Neuronal stem cell (in vitro differentiated cells): ENCODE measurements at regions not wholly inside any gene's neighbourhood (a gene's known extent, or its start where the extent isn't known, plus 50 kb on each side); places are given as distances from the start of the nearest gene placed in this dataset.

Experiments used
- DNase-seq: peaks from one replicate; pipeline ENCODE4 v3.0.0-alpha.2; 2013; ENCODE audit warnings: low spot score
- H2AFZ ChIP-seq: one replicate; pipeline ENCODE4 v1.6.1; 2013; ENCODE audit warnings: mild to moderate bottlenecking, low read length, inconsistent platforms
- H2AK5ac ChIP-seq: 2 replicates; pipeline ENCODE4 v1.6.1; 2013; ENCODE audit warnings: low read depth, mild to moderate bottlenecking, inconsistent platforms, low read length, moderate library complexity, mixed read lengths
- H2BK120ac ChIP-seq: 2 replicates; pipeline ENCODE4 v1.6.1; 2013; ENCODE audit warnings: low read depth, mild to moderate bottlenecking, inconsistent platforms, low read length, moderate library complexity, mixed read lengths
- H2BK12ac ChIP-seq: one replicate; pipeline ENCODE4 v1.6.1; 2013; ENCODE audit warnings: low read length, inconsistent platforms
- H2BK15ac ChIP-seq: 2 replicates; pipeline ENCODE4 v1.6.1; 2013; ENCODE audit warnings: mild to moderate bottlenecking, low read length, inconsistent platforms, mixed read lengths
- H2BK5ac ChIP-seq: one replicate; pipeline ENCODE4 v1.6.1; 2013; ENCODE audit warnings: inconsistent platforms, mild to moderate bottlenecking, low read length, moderate library complexity
- H3K14ac ChIP-seq: one replicate; pipeline ENCODE4 v1.6.1; 2013; ENCODE audit warnings: low read length, inconsistent platforms
- H3K18ac ChIP-seq: 2 replicates; pipeline ENCODE4 v1.6.1; 2013; ENCODE audit warnings: low read length, inconsistent platforms
- H3K23ac ChIP-seq: 2 replicates; pipeline ENCODE4 v1.6.1; 2013; ENCODE audit warnings: low read depth, mild to moderate bottlenecking, mixed read lengths, low read length, inconsistent platforms; ENCODE audit not compliant: poor library complexity
- H3K27ac ChIP-seq: replicated peaks from 3 replicates; pipeline ENCODE4 v1.5.1; 2013; ENCODE audit warnings: low read length, inconsistent platforms
- H3K27me3 ChIP-seq, 3 experiments: 2 replicates each; pipeline ENCODE4 v1.6.1; 2013; ENCODE audit warnings: low read length in 3 of 3, mild to moderate bottlenecking in 2 of 3, inconsistent platforms in 1 of 3, low read depth in 1 of 3, mixed read lengths in 1 of 3, moderate library complexity in 1 of 3; ENCODE audit not compliant: control insufficient read depth in 3 of 3, insufficient read depth in 3 of 3
- H3K36me3 ChIP-seq, 2 donors: replicated peaks in 1 of 2; 2 replicates each; pipeline ENCODE4 v1.6.1; 2013; ENCODE audit warnings: low read length in 2 of 2; ENCODE audit not compliant: control insufficient read depth in 2 of 2, insufficient read depth in 2 of 2
- H3K4ac ChIP-seq: 2 replicates; pipeline ENCODE4 v1.6.1; 2013; ENCODE audit warnings: inconsistent platforms, mild to moderate bottlenecking, low read length, moderate library complexity
- H3K4me1 ChIP-seq, 2 donors: 1 replicate in 1 of 2; 2 replicates in 1 of 2; pipeline ENCODE4 v1.6.1; 2013; ENCODE audit warnings: low read length in 2 of 2, low read depth in 1 of 2; ENCODE audit not compliant: control insufficient read depth in 2 of 2, insufficient read depth in 1 of 2
- H3K4me2 ChIP-seq: one replicate; pipeline ENCODE4 v1.6.1; 2013; ENCODE audit warnings: mild to moderate bottlenecking, low read length, inconsistent platforms; ENCODE audit not compliant: insufficient read depth, poor library complexity, severe bottlenecking
- H3K4me3 ChIP-seq, 2 donors: 2 replicates each; pipeline ENCODE4 v1.5.1; 2013; ENCODE audit warnings: low read length in 2 of 2, mild to moderate bottlenecking in 2 of 2, inconsistent platforms in 1 of 2, moderate library complexity in 1 of 2
- H3K79me1 ChIP-seq: one replicate; pipeline ENCODE4 v1.6.1; 2013; ENCODE audit warnings: low read depth, mild to moderate bottlenecking, inconsistent platforms, low read length, moderate library complexity
- H3K9ac ChIP-seq: one replicate; pipeline ENCODE4 v1.6.1; 2013; ENCODE audit warnings: mild to moderate bottlenecking, low read depth, low read length, inconsistent platforms; ENCODE audit not compliant: poor library complexity
- H3K9me3 ChIP-seq, 2 donors: replicated peaks in 1 of 2; 2 replicates each; pipeline versions ENCODE3 to v1.6.1; 2013; ENCODE audit warnings: low read length in 2 of 2, mild to moderate bottlenecking in 2 of 2, inconsistent platforms in 1 of 2, low read depth in 1 of 2, mixed read lengths in 1 of 2, moderate library complexity in 1 of 2; ENCODE audit not compliant: control insufficient read depth in 2 of 2, insufficient read depth in 1 of 2
- H4K8ac ChIP-seq: one replicate; pipeline ENCODE4 v1.6.1; 2013; ENCODE audit warnings: low read depth, mild to moderate bottlenecking, inconsistent platforms, low read length, moderate library complexity
- H4K91ac ChIP-seq: one replicate; pipeline ENCODE4 v1.6.1; 2013; ENCODE audit warnings: low read length, low read depth, mild to moderate bottlenecking, inconsistent platforms; ENCODE audit not compliant: poor library complexity
- WGBS, 2 donors: extraction: QIAGEN DNeasy Blood & Tissue Kit; methylation state at CpG; one replicate each; pipeline ENCODE4 v1.1.7; 2013; ENCODE audit warnings: missing lambda C conversion rate in 2 of 2, mixed read lengths in 1 of 2; ENCODE audit not compliant: insufficient read length in 2 of 2, insufficient replicate concordance in 1 of 2; ENCODE audit errors: extremely low coverage in 2 of 2; 5-methylcytosine and 5-hydroxymethylcytosine counted together

DNA sequence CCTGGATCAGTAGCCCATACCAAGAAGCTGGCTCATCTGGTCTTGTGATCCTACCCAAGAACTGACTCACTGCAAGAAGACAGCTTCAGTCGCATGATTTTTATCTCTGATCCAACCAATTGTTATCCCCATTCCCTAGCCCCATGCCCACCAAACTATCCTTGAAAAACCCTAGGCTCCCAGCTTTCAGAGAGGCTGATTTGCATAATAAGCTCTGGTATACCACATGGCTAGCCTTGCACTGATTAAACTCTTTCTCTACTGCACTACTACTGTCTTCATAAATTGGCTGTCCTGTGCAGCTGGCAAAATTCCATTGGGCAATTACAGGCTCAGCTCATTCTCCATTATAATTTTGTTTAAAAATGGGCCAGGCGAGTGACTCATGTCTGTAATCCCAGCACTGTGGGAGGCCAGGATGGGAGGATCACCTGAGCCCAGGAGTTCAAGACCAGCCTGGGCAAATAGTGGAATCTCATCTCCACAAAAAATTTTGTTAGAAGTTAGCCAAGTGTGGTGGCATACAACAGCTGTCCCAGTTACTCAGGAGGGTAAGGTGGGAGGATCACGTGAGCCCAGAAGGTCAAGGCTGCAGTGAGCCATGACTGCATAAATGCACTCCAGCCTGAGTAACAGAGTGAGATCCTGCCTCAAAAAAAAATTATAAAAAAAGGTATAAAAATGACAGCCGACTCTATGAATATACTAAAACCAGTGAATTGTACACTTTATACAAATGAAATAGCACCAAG, 76.7 kb upstream of the EIF5 start:
- H2AK5ac ChIP-seq, result no peak overlapping the region
- H3K18ac ChIP-seq, result no peak overlapping the region
- H2BK15ac ChIP-seq, result no peak overlapping the region
- H2BK12ac ChIP-seq, result no peak overlapping the region
- H2AFZ ChIP-seq, result no peak overlapping the region
- no peak overlapping the region for H3K14ac ChIP-seq
- no peak overlapping the region for H2BK5ac ChIP-seq
- H3K4me3 ChIP-seq, result no peak overlapping the region
- no peak overlapping the region for H4K91ac ChIP-seq
- no peak overlapping the region for H3K9ac ChIP-seq
- H3K27me3 ChIP-seq, result peaks cover 0 to 9% (median 0%) of the 10 kb centered on the region in 3 experiments
- H3K27ac ChIP-seq, result no peak overlapping the region
- H3K4ac ChIP-seq, result no peak overlapping the region
- H2BK120ac ChIP-seq, result no peak overlapping the region
- H3K36me3 ChIP-seq, result no peaks in the 10 kb centered on the region
- no peak overlapping the region for H4K8ac ChIP-seq
- no CpG with 5 or more reads among the region's 4 CpGs for WGBS, 2 donors
- H3K79me1 ChIP-seq, result no peaks in the 10 kb centered on the region
- DNase-seq, result no peak
- no peak overlapping the region for H3K23ac ChIP-seq
- no peak overlapping the region for H3K4me2 ChIP-seq
- no peaks in the 10 kb centered on the region for H3K4me1 ChIP-seq
- H3K9me3 ChIP-seq, result peaks cover 0 to 3% of the 10 kb centered on the region in 2 donors

DNA sequence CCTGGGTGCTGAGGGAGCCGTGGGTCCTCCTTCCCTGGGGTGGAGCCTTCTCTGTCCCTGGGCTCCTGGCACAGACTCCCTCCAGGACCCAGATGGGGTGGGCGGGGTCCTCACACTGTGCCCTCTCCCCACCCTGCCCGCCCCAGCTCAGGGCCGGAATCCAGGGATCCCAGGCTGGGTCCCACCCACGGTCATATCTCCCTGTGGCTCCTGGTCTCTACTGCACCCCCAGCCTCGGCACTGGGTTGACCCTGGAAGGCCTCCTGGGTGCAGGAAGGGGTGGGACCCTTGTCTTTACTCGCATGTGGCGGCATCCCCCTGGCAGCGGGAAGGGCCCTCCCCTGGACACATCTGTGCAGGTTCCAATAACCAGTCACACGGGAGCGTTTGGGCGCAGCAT, 75.8 kb upstream of the EIF5 start:
- no peak overlapping the region for H3K14ac ChIP-seq
- no peaks in the 10 kb centered on the region for H3K36me3 ChIP-seq
- WGBS, 2 donors, result no CpG with 5 or more reads among the region's 12 CpGs
- H3K4me1 ChIP-seq, result no peaks in the 10 kb centered on the region
- no peak overlapping the region for H2AK5ac ChIP-seq
- H3K18ac ChIP-seq, result no peak overlapping the region
- no peak overlapping the region for H3K4ac ChIP-seq
- peaks cover 0 to 3% of the 10 kb centered on the region in 2 donors for H3K9me3 ChIP-seq
- no peak overlapping the region for H3K4me3 ChIP-seq
- no peak overlapping the region for H4K91ac ChIP-seq
- no peak overlapping the region for H2BK12ac ChIP-seq
- no peak overlapping the region for H3K4me2 ChIP-seq
- peaks cover 0 to 9% (median 0%) of the 10 kb centered on the region in 3 experiments for H3K27me3 ChIP-seq
- no peak overlapping the region for H3K23ac ChIP-seq
- H2AFZ ChIP-seq, result no peak overlapping the region
- H2BK5ac ChIP-seq, result no peak overlapping the region
- H2BK120ac ChIP-seq, result no peak overlapping the region
- no peak overlapping the region for H2BK15ac ChIP-seq
- no peak overlapping the region for H3K9ac ChIP-seq
- DNase-seq, result no peak
- H4K8ac ChIP-seq, result no peak overlapping the region
- H3K79me1 ChIP-seq, result no peaks in the 10 kb centered on the region
- H3K27ac ChIP-seq, result no peak overlapping the region

DNA sequence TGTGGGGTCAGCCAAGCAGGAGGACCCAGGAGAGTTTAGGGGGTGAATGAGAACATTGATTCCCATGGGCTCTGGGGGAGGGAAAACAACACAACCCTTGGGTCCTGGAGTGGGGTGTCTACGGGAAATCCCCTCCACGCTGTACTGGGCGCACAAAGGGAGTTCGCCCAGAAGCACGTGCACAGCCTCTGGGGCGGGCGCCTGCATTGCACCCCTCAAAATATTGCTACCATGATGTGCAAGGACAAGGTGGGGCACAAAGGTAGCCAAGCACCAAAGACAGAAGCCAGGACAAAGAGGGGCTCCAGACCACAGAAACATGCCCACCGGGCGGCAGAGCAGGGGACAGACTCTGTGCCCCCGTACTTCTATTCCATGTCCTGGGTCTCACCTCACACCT, 74.9 kb upstream of the EIF5 start:
- no peak overlapping the region for H3K18ac ChIP-seq
- no peaks in the 10 kb centered on the region for H3K79me1 ChIP-seq
- no peak overlapping the region for H2AFZ ChIP-seq
- H3K4ac ChIP-seq, result no peak overlapping the region
- H3K27ac ChIP-seq, result no peak overlapping the region
- no CpG with 5 or more reads among the region's 10 CpGs for WGBS, 2 donors
- H3K23ac ChIP-seq, result no peak overlapping the region
- H2BK12ac ChIP-seq, result no peak overlapping the region
- H3K14ac ChIP-seq, result no peak overlapping the region
- H3K27me3 ChIP-seq, result peaks cover 0 to 12% (median 0%) of the 10 kb centered on the region in 3 experiments
- H2AK5ac ChIP-seq, result no peak overlapping the region
- H3K9me3 ChIP-seq, result peaks cover 0 to 3% of the 10 kb centered on the region in 2 donors
- no peak overlapping the region for H3K9ac ChIP-seq
- no peak overlapping the region for H3K4me2 ChIP-seq
- no peaks in the 10 kb centered on the region for H3K4me1 ChIP-seq
- H2BK15ac ChIP-seq, result no peak overlapping the region
- no peak overlapping the region for H2BK5ac ChIP-seq
- no peaks in the 10 kb centered on the region for H3K36me3 ChIP-seq
- no peak overlapping the region for H4K91ac ChIP-seq
- no peak overlapping the region for H3K4me3 ChIP-seq
- H4K8ac ChIP-seq, result no peak overlapping the region
- DNase-seq, result no peak
- no peak overlapping the region for H2BK120ac ChIP-seq

DNA sequence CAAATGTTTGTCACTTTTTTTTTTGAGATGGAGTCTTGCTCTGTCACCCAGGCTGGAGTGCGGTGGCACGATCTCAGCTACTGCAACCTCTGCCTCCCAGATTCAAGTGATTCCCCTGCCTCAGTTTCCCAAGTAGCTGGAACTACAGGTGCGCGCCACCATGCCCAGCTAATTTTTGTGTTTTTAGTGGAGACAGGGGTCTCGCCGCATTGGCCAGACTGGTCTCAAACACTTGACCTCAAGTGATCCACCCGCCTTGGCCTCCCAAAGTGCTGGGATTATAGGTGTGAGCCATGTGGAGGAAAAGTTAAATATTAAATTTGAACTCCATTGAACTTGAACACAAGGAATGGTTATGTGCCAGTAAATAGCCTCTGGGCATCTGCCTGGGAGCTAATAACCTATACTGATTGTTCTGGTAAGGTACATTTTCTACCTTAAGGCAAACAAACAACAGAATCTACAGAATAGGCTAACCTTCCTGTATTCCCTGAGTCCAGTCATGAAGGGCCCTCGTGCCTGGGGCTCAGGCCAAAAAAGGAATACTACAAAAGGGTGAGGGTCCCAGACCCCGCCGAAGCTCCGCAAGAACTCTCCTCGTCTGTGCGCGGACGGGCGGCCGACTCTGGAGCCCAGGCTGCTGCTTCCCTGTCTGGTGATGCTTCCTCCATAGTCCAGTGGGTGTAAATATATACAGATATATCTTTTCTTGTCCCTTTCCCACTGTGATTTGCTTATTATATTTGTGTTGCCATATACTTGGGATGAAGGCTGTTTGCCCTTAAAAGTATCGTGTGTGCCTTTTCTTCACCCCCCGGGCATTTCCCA, 74.0 kb upstream of the EIF5 start:
- Histone ChIP-seq H3K14ac (no peak overlapping the region), H3K36me3 (no peaks in the 10 kb centered on the region), H3K4ac (no peak overlapping the region), H2AFZ (peak overlapping the region; percentile 80), H3K79me1 (no peaks in the 10 kb centered on the region), H3K18ac (no peak overlapping the region), H2BK5ac (no peak overlapping the region), H3K9me3 (peaks cover 0 to 3% of the 10 kb centered on the region in 2 donors), H3K4me3 (no peak overlapping the region), H3K23ac (no peak overlapping the region), H2AK5ac (no peak overlapping the region), H4K91ac (no peak overlapping the region), H2BK120ac (no peak overlapping the region), H2BK15ac (no peak overlapping the region), H3K4me1 (no peaks in the 10 kb centered on the region), H3K4me2 (no peak overlapping the region), H2BK12ac (no peak overlapping the region), H4K8ac (no peak overlapping the region), H3K27ac (no peak overlapping the region), H3K27me3 (peaks cover 0 to 12% (median 0%) of the 10 kb centered on the region in 3 experiments), H3K9ac (no peak overlapping the region)
- WGBS, 2 donors, result no CpG with 5 or more reads among the region's 19 CpGs
- no peak for DNase-seq
